ENCODE measurements at regions not wholly inside any gene's neighbourhood (a gene's known extent, or its start where the extent isn't known, plus 50 kb on each side); places are given as distances from the start of the nearest gene placed in this dataset.
"Not testable (repeated sequence)": the region's sequence is repeated elsewhere in the genome, so short reads cannot be mapped to it uniquely, and the experiment has no call there.

GRCh38 chr4:4028752-4029151, 198.0 kb downstream of the OTOP1 start:
- not testable (repeated sequence) for TF ChIP-seq CTCF (conservative IDR thresholded peaks at IDR 0.05; ENCODE audit: low read length); EZH2phosphoT487 (IDR thresholded peaks at IDR 0.05; ENCODE audit: borderline replicate concordance, low read depth, low read length)

All from OCI-LY7 (cell line).